ENCODE measurements at regions not wholly inside any gene's neighbourhood (a gene's known extent, or its start where the extent isn't known, plus 50 kb on each side); places are given as distances from the start of the nearest gene placed in this dataset.
A peak's percentile ranks its signal among the peaks of the same experiment; 100 is the strongest.
"Not testable (repeated sequence)": the region's sequence is repeated elsewhere in the genome, so short reads cannot be mapped to it uniquely, and the experiment has no call there.

DNA sequence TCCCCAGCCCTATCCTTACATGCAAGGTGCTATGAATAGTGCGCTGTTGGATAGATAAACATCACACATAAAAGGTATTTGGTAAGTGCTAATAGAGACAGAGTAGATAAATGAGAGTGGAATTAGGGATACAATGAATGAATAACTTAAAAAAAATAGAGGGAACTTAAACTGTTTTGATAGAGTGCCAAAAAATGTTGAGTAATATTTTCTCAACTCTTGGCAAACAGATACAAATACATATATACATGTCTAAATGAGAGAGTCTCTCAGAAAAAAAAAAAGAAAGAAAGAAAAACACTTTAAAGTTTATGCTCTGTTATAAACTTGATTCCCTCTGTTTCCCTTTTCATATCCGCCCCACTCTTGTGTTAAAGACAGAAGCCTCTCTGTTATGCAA is 667.4 kb downstream of the ROBO2 start:
- no peak for DNase-seq (ENCODE audit: low spot score)
- no peak for ATAC-seq
- intact Hi-C loops (cut with DNase I): no loop called here

DNA sequence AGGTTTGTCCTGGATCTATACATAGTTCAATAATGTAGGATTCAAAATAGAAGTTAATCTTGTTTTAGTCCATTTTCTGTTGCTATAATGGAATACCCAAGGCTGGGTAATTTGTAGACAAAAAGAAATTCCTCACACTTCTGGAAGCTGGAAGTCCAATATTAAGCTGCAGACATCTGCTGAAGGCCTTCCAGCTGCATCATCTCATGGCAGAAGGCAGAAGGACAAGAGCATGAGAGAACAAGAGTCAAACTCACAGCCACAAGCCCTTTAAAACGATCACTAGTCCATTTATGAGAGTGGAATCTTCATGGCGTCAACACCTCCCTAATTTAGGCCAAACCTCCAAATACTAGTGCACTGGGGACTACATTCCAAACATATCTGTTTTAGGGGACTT is 669.3 kb downstream of the ROBO2 start:
- DNase-seq (ENCODE audit: low spot score): no peak
- ATAC-seq: no peak
- intact Hi-C loops (cut with DNase I): no loop called here

DNA sequence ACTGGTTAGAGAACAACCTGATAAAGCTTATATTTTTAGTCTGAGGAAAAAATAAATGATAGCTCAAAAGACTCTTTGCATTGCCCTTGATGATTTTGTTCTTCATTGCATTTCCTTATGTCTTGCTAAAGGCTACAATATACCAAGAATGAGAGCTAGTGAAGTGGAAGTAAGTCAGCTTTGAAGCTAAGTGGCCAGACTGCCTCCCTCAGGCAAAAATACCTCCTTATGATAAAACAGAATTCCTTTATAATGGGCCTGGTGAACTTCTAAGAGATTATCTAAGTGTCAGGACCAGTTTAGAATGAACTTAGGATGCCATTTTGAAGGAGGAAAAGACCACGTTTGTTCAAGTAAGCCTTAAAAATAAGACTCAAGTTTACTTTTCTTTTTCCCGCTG is 678.4 kb downstream of the ROBO2 start:
- intact Hi-C loops (cut with DNase I): no loop called here
- DNase-seq (ENCODE audit: low spot score) (no peak), ATAC-seq (no peak)

DNA sequence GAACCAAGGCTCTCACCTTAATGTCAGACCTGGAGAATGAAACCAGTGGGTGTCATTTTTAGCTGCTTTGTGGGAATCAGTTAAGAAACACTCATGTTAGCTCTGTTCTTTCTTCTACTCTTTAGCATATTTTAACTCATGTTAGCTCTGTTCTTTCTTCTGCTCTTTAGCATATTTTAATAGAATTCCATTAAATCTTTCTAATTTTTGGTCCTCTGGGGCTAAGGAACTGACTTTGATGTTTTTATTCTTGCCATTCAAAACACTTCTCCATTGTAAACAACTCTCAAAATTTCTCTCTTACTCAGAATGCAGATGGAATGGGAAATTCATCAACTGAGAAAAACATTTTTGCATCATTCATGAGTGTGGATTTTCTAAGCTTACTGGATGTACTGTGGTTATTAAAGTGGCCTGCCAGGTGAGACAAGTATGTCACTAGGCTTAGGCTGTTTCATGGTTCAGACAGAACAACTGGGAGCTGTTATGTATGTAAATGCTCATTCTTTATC is 680.6 kb downstream of the ROBO2 start:
- no peak for DNase-seq (ENCODE audit: low spot score)

DNA sequence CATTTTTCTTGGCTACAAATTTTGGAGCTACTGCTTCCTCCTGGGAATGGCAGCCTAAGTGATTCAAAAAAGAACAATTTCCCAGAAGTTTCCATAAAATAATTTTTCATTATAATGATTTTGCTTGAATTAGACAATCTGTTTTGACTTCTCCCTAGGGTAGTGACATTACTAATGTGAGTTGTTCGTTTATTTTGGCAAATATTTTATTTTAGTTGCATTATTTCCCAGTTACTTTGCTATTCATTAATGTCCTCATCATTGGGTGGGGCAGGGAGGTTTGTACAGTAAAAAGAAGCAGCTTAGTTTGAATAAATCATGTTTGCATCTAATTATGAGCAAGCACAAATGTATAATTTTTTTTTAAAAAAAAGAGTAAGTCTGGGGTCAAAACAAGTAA is 686.6 kb downstream of the ROBO2 start:
- DNase-seq (ENCODE audit: low spot score) (no peak), ATAC-seq (peak; percentile 81)
- intact Hi-C loops (cut with DNase I): no loop called here

More for the DNA sequence above, 680.6 kb downstream of the ROBO2 start:
- intact Hi-C loops (cut with DNase I): no loop called here
- no peak for ATAC-seq

DNA sequence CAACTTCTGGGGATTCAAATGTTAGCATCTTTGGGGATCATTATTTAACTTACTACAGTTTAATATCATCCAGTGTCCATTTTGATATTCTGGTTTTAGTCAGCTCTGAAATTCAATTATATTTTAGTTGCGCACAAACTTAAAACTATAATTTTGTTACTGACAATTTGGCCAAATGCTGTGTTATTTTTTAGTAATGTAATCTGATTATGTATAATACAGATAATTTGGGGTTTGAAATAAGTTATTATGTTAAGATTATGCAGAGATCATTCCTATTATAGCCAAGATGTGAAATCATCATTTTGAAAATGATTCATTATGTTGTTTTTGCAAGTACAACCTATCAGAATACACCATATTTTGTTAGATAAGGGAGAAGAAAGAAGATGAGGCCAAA is 706.1 kb downstream of the ROBO2 start:
- intact Hi-C loops (cut with DNase I): no loop called here
- ATAC-seq (no peak), DNase-seq (ENCODE audit: low spot score) (no peak)

DNA sequence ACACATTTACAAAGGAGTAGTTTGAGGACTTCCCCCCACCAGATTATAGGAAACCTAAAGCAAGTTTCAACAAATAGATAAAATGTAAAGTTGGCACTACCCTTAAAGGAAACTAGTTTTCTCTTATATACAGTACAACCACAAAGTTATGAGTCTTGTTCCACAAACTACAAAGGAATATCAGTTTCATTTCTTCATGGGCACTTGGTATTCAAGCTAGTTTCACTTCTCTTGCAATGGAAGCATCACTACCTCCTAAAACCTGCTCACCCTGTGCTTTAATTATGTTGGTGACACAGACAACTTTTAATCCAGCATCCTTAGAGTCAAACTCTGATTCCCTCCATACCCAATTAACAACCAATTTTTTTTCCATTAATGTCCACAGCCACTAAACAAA is 707.0 kb downstream of the ROBO2 start:
- intact Hi-C loops (cut with DNase I): no loop called here
- ATAC-seq (no peak), DNase-seq (ENCODE audit: low spot score) (no peak)

DNA sequence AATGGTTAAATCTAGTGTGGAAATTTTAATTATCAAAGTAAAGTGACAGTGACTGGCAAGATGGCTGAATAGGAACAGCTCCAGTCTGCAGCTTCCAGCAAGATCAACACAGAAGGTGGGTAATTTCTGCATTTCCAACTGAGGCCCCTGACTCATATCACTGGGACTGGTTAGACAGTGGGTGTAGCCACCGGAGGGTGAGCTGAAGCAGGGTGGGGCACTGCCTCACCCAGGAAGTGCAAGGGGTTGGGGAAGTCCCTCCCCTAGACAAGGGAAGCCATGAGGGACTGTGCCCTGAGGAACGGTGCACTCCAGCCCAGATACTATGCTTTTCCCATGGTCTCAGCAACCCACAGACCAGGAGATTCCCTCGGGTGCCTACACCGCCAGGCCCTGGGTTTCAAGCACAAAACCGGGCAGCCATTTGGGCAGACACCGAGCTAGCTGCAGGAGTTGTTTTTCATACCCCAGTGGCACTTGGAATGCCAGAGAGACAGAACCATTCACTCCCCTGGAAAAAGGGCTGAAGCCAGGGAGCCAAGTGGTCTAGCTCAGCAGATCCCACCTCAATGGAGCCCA is 716.6 kb downstream of the ROBO2 start:
- intact Hi-C loops (cut with DNase I); ATAC-seq; DNase-seq (ENCODE audit: low spot score): not testable (repeated sequence)

DNA sequence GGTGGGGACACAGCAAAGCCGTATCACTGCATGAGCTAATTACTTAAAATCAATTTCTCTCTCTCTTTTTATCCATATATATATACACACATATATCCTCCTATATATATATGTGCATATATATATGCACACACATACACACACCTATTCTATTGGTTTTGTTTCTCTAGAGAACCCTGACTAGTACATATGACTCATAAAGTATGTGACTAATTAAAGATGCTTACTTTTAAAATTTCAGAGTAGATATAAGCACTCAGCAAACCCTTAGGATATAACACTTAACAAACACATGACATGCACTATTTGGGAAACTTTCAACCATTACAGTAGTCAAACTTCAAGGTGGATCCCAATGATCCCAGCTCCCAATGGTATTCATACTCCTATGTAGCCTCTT is 732.6 kb downstream of the ROBO2 start:
- intact Hi-C loops (cut with DNase I): no loop called here
- no peak for DNase-seq (ENCODE audit: low spot score)

DNA sequence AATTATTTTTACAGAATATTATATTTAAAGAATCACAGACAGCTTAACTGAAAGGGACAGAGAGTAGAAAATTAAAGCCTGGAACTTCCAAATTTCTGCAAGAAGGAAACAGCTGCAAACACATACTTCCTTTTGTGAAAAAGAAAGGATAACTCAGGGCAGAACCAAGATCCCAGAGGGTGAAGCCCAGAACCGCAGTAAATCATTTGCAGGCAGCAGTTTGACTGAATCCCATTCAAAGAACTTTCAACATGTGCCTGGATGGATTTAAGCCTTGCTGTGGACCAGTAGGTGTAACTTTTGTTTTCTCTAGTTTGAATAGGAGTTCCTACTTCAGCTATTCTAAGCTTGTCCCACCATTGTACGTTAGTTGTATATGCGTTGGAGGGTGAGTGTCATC is 733.2 kb downstream of the ROBO2 start:
- intact Hi-C loops (cut with DNase I): no loop called here
- no peak for DNase-seq (ENCODE audit: low spot score)
- no peak for ATAC-seq

More for the DNA sequence above, 732.6 kb downstream of the ROBO2 start:
- no peak for ATAC-seq

DNA sequence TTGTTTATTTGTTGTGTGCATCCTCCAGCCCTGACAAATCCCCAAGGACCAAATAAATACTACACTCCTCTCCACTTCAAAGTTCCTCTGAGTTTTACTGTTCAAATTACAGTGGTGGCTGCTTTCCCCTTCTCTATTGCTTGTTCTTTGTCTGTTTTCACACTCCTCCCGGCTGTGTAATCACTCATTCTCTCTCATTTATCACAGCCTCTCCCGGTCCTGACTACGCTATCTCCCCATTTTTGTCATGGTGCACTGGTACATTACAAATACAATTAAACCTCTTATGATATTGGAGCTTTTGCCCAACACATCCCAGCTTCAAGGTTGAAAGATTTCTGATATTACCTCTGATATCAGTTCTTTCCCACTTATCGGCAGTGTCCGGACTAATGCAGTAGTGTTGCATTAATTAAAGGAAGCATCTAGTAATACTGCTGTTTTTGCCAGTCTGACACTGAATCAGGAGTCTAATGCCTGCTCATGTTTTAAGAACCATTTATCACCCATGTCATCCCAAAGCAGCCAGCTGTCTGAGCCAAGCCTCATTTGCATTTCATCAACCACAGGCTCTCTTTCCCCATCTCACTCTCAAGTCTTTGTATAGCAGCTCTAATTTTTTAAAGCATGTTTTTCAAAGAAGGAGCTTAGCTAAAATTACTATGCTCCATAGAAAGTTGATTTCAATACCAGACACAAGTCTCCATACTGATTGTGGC is 740.5 kb downstream of the ROBO2 start:
- ATAC-seq (no peak), DNase-seq (ENCODE audit: low spot score) (no peak)
- intact Hi-C loops (cut with DNase I): no loop called here

DNA sequence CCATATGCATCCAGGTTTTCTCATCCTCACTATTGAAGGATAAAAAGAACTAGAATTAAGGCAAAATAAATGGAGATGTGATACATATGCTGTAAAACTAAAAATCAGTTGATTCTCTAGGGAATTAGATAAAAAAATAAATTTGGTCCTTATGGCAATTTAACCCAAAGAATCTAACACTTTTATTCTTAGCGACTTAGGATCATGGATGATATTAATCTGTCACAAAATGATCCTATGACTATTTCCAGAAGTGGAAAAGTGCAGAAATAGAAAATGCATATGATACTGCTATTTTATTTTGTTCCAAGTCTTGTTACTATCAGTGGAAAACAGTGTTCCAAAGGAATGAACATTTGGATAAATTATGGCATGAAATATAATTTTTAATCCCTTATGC is 746.3 kb downstream of the ROBO2 start:
- no peak for DNase-seq (ENCODE audit: low spot score)
- intact Hi-C loops (cut with DNase I): loop anchor here (5.0 kb wide), 1 partner anchor 366 kb away; no protein-coding TSS in a partner anchor
- no peak for ATAC-seq

DNA sequence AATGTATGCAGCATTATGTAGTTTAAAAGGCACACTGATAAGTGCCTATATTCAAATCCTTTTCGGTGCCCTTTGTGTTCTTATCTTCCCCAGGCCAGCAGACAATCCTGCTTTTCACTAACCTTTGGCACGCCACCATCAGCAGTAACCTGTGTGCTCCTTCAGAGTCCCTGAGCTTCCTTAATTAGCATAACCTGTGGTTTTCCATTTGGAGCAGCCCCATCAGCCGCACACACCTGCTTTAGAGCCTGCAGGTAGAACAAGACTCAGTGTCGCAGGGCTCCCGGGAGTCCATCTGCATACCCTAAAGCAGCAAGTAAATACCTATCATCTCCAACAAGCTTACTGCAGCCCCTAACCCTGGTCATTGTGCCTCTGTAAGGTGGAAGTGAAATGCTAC is 755.1 kb downstream of the ROBO2 start:
- intact Hi-C loops (cut with DNase I): no loop called here
- DNase-seq (ENCODE audit: low spot score): no peak
- no peak for ATAC-seq

DNA sequence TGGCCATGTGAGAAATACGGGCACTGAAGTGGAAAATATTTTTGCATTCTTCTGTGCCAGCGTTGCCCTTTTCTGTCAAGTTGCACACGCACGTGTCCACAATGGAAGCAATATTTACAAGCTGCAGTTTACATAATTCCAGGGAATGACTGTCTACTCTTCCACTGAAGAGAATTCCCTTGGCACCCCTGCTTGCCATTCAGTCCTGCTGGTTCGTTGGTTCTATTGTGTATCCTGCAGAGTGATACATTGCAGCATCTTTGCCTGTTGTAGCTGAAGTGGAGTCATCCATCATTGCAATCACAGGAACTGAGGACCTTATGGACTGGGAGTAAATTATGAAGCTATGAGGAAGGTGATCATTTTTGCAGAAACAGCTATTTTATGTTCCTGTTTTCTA is 759.4 kb downstream of the ROBO2 start:
- intact Hi-C loops (cut with DNase I): no loop called here
- ATAC-seq (no peak), DNase-seq (ENCODE audit: low spot score) (no peak)

DNA sequence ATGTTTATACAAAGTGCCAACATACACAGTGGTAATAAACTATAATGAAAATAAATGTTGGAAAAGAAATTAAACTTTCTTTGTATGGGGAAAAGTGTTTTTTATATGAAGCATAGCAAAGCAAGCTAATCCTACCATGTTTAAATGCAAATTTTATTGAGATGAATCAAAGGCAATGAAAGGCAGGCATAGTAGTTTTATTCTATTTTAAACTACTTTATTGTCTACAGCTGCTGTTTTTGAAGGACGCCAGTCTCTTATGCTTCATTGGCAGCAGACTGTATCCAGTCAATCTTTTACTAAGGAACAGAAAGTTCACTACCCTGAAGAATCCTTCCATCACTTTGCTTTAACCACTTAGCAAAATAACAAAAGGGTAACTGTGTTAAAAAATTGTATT is 761.0 kb downstream of the ROBO2 start:
- ATAC-seq: no peak
- DNase-seq (ENCODE audit: low spot score): no peak
- intact Hi-C loops (cut with DNase I): no loop called here

DNA sequence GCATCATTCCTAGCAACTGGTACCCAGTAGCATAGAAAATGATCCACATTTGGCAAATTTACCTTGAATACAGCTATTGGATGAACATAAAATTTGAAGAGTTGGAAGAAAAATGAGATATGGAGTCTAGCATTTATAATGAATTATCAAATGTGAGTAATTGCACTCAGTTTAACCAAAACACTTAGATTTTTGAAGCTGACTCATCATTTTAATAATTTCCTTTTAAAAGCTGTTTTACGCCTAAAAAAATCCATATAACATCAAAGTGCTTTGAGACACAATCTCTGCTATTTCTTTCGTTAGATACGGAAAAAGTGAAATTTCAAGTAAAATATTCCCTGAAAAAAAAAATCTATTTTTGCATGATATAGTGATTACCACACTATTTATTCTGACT is 767.4 kb downstream of the ROBO2 start:
- intact Hi-C loops (cut with DNase I): no loop called here
- no peak for DNase-seq (ENCODE audit: low spot score)
- ATAC-seq: no peak

DNA sequence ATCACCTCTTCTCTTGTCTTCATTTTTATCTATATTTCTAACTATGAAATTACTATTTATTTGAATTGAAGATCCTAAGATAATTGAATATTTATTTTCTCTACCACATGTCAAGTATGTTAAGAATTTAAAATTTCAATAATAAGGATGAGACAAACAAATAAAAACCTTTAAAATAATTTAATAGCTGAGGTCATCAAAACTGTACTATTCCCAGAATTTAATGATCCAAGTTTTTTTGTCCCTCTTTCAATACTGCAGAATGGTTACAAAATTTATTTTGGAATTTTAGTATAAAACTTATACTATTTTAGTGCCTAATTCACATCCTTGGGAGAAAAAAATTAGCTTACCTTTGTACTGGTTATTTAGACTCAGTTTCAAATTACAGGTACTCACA is 774.9 kb downstream of the ROBO2 start:
- intact Hi-C loops (cut with DNase I): loop anchor here (5.0 kb wide), 1 partner anchor 1337 kb away; no protein-coding TSS in a partner anchor
- ATAC-seq (no peak), DNase-seq (ENCODE audit: low spot score) (no peak)

DNA sequence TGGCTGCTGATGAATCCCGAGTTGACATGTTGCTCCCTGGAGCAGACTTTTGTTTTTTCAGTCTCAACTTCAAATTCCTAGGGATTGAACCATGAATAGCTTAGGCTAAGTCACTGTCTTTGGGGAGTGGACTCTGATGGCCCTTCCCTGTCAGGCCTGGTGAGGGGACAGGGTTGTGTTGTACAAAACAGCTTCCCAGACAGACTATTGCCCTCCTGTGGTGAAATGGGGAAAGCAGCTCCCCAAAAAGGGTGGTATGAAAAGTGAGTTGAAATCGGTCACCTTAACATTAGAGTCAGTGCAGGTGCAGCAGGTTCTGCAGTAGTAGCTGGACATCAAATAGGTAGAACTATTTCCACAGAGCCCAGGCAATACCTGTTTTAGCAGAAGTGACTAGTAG is 775.6 kb downstream of the ROBO2 start:
- intact Hi-C loops (cut with DNase I): no loop called here
- DNase-seq (ENCODE audit: low spot score) (no peak), ATAC-seq (no peak)

DNA sequence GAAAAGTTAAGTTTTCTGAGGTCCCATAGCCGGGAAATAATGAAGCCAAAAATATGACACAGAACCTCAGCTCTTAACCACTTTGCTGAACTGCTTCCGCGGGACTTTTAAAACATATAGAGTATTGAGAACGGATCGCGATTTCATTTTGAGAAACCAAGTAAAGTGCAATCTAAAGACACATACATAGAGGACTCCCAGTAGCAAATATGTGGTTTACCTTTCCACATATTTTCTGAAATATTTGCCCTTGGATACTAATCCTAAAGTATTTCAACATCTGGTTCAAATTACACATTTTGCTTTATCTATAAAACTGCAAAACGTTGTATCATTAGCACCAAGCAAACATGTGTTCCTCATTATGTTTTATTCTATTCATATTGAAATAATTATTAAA is 776.5 kb downstream of the ROBO2 start:
- intact Hi-C loops (cut with DNase I): no loop called here

DNA sequence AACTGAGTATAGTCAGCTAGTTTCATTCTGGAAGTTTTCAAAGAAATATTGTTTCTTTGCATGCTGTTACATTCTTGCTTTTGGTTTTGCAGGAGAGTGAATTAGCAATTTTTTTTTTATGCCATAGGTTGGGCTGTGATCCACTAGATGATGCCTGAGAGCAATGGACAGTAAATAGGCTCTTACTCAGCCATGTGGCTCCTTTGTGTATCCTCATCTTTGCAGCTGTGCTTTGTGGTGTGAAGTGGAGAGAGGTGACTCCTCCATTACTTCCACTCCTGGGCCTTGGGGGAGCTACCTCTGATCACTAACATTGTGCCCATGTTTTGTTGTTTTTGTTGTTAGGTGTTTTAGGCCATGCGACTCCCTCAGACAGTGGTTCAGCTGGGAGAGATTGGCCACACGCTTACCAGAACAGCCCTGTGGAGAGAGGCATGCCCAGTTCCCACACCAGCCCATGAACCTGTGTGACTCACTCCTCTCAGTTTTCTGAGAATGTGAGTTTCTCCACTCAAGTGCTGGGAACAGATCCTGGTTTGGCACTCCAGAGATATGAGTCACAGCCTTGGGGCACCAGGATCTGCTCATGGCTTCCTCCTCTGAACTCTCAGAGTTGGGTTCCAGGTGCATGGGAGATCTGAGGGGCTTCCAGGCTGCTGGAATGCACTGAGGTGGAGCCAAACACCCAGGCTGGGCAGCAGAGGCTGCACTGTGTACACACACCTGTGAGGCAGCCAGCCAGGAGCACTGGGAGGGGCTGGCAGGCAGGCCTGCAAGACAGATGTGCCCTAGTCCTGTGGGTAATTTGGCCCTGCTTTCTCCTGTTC is 785.3 kb downstream of the ROBO2 start:
- ATAC-seq: peak; percentile 22
- intact Hi-C loops (cut with DNase I): no loop called here

More for the DNA sequence above, 776.5 kb downstream of the ROBO2 start:
- ATAC-seq (no peak), DNase-seq (ENCODE audit: low spot score) (no peak)

More for the DNA sequence above, 785.3 kb downstream of the ROBO2 start:
- no peak for DNase-seq (ENCODE audit: low spot score)

Data from sciatic nerve (tissue), 2 donors.